ENCODE measurements at regions not wholly inside any gene's neighbourhood (a gene's known extent, or its start where the extent isn't known, plus 50 kb on each side); places are given as distances from the start of the nearest gene placed in this dataset.

DNA sequence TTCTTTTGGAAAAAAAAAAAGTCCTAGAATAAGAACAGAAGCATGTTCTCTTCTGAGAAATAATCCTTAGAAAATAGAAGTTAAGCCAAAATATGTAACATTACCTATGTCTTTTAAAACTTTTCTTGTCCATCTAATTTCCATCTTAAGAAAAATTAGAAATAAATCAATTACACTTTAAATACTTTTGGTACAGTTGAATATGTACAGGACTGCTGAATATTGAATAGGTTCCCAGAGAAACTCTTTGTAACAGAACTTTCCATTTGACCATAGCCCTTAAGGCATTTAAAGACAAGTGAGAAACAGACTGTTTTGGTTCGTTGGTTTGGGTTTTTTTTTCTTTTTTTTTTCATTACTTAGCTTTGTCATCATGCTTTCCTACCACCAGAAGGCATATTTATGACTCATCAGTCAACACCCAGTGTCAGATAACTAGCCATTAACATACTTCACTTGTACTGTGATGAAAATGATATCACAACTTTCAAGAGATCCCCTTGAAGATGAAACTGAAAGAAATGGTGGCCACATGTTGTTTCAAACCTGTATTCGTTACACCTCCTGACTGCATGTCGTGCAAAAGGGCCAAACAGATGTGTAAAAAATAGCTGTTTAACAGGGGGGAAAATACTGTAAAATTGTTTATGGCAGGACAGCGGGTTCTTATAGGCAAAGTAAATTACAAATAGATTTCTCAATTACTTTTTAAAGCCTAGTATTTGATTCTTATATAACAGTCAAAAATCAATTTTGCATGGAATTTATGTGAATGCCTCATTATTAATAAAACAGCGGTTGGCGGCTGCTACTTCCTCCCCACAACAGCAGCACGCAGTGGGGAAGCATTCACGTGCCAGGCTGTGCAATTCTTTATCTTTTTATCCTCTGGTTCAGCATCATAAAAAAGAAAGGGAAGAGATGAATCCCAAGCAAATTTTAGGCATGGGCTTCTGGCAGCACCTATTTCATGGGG, 280.7 kb upstream of the HNRNPA3 start:
- no peak for TF ChIP-seq CTCF (IDR thresholded peaks at IDR 0.05)
- no peaks in the 10 kb centered on the region for H3K36me3 ChIP-seq
- no peaks in the 10 kb centered on the region for H3K27me3 ChIP-seq (replicated peaks; ENCODE audit: insufficient read depth)
- DNase-seq (ENCODE audit: low spot score) (no peak), ATAC-seq (ENCODE audit: insufficient number of reproducible peaks, low FRiP score, low read depth) (no peak)
- H3K9me3 ChIP-seq, result no peaks in the 10 kb centered on the region
- H3K4me3 ChIP-seq, result no peak overlapping the region
- H3K27ac ChIP-seq, result no peak overlapping the region
- no peaks in the 10 kb centered on the region for H3K4me1 ChIP-seq (ENCODE audit: control insufficient read depth in 1 of 2, low read depth in 2 of 2)

- DNase-seq (ENCODE audit: low spot score), result no peak
- no peaks in the 10 kb centered on the region for H3K9me3 ChIP-seq
- no peak overlapping the region for H3K4me3 ChIP-seq
- no peaks in the 10 kb centered on the region for H3K27me3 ChIP-seq (replicated peaks; ENCODE audit: insufficient read depth)
- H3K4me1 ChIP-seq (ENCODE audit: control insufficient read depth in 1 of 2, low read depth in 2 of 2), result no peaks in the 10 kb centered on the region
- no peak for TF ChIP-seq CTCF (IDR thresholded peaks at IDR 0.05)
- ATAC-seq (ENCODE audit: insufficient number of reproducible peaks, low FRiP score, low read depth), result no peak
- no peaks in the 10 kb centered on the region for H3K36me3 ChIP-seq
- H3K27ac ChIP-seq, result no peak overlapping the region
Measured at GRCh38 chr2:176934131-176934530, 278.5 kb upstream of the HNRNPA3 start.

DNA sequence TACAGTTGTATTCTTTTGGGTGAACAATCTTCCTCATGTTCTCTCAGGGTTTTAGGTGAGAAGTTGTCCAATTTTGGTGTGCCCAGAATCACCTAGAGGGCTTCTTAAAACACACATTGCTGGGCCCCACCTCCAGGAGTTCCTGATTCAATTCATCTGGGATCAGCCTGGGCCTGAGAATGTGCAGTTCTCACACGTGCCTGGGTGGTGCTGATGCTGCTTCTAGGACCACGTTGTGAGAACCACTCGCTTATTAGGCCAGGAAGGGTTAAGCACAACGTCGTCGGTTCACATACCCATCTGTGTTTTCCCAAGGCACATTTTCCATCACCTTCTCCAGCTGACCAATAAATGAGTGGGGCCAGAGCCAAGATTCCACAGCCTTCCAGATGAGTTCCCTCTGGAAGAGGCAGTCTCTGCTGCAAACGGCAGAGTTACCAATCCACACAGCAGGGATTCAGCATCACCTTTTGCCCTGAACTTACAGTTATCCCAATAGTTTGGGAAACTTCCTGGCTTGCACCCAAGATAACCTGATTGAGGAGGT, 277.7 kb upstream of the HNRNPA3 start:
- H3K4me3 ChIP-seq, result no peak overlapping the region
- no peak overlapping the region for H3K27ac ChIP-seq
- no peaks in the 10 kb centered on the region for H3K9me3 ChIP-seq
- no peak for ATAC-seq (ENCODE audit: insufficient number of reproducible peaks, low FRiP score, low read depth)
- H3K27me3 ChIP-seq (replicated peaks; ENCODE audit: insufficient read depth), result no peaks in the 10 kb centered on the region
- DNase-seq (ENCODE audit: low spot score), result no peak
- H3K4me1 ChIP-seq (ENCODE audit: control insufficient read depth in 1 of 2, low read depth in 2 of 2), result no peaks in the 10 kb centered on the region
- TF ChIP-seq CTCF (IDR thresholded peaks at IDR 0.05), result no peak
- no peaks in the 10 kb centered on the region for H3K36me3 ChIP-seq

DNA sequence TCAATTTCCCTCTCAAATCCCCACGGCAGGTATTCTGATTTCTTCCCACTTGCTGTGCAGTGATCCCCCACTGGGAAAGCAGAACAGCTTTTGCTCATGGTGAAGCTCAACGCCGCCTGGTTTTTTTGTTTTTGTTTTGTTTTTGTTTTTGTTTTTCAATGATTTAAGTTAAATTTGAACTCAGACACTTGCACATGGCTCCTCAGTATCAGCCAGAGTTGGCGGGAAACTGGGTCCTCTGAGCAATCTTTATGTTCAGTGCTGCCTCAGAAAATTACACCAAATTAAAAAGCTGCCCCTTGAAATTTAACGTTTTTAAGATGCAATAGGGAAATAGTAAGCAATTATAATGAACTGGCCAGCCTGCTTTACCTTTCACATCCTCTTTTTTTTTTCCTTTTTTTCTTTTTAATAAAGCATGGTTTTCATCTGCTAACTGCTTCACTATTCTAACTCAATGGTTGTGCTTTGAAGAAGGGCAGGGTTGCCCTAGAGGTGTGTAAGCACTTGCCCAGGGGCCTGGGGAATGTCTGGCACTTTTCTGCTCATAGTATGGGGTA, 277.0 kb upstream of the HNRNPA3 start:
- no peak for TF ChIP-seq CTCF (IDR thresholded peaks at IDR 0.05)
- ATAC-seq (ENCODE audit: insufficient number of reproducible peaks, low FRiP score, low read depth), result no peak
- H3K4me3 ChIP-seq, result no peak overlapping the region

DNA sequence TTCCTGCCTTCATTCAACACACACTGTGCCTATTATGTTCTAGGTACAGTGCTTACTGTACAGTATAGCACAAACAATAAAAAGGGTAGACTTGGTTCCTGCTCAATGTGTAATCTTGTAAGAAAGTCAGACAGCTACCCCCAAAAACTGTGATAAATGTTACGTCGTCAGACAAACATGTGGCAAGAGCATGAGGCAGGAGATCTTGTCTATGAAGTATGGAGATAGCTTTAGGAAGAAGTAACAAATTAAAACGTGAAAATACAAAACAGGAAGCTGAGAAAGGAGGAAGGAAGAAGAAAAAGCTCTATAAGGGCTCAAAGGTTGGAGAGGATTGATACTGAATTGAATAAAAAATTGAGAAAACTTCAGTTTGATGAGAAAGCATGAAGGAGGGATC, 276.2 kb upstream of the HNRNPA3 start:
- DNase-seq (ENCODE audit: low spot score), result no peak
- ATAC-seq (ENCODE audit: insufficient number of reproducible peaks, low FRiP score, low read depth), result no peak
- Histone ChIP-seq H3K4me1 (ENCODE audit: control insufficient read depth in 1 of 2, low read depth in 2 of 2) (no peaks in the 10 kb centered on the region), H3K9me3 (no peaks in the 10 kb centered on the region), H3K27me3 (replicated peaks; ENCODE audit: insufficient read depth) (no peaks in the 10 kb centered on the region), H3K4me3 (no peak overlapping the region), H3K36me3 (no peaks in the 10 kb centered on the region), H3K27ac (no peak overlapping the region)
- TF ChIP-seq CTCF (IDR thresholded peaks at IDR 0.05), result no peak

More for the DNA sequence above, 277.0 kb upstream of the HNRNPA3 start:
- H3K27me3 ChIP-seq (replicated peaks; ENCODE audit: insufficient read depth), result no peaks in the 10 kb centered on the region
- DNase-seq (ENCODE audit: low spot score), result no peak
- H3K9me3 ChIP-seq, result no peaks in the 10 kb centered on the region
- no peak overlapping the region for H3K27ac ChIP-seq
- no peaks in the 10 kb centered on the region for H3K4me1 ChIP-seq (ENCODE audit: control insufficient read depth in 1 of 2, low read depth in 2 of 2)
- no peaks in the 10 kb centered on the region for H3K36me3 ChIP-seq

All from thoracic aorta (tissue), 2 donors.